ENCODE measurements at regions not wholly inside any gene's neighbourhood (a gene's known extent, or its start where the extent isn't known, plus 50 kb on each side); places are given as distances from the start of the nearest gene placed in this dataset.

DNA sequence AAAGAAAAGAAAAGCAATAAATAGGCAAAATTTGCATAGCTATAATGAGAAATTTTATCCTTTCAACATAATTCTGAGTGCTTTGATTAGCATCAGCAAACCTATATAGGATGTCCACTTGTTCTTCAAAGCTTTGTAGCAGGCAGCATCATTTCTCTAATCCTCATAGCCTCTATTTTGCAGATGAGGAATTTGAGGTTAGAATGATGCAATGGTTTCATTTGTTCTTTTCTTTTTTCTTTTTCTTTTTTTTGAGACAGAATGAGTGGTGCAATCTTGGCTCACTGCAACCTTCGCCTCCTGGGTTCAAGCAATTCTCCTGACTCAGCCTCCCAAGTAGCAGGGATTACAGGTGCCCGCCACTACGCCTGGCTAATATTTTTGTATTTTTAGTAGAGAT lies 594.4 kb downstream of the TOX3 start:
- DNase-seq: no peak

GRCh38 chr16:51951668-51952298 lies 595.2 kb downstream of the TOX3 start:
- DNase-seq: no peak

DNA sequence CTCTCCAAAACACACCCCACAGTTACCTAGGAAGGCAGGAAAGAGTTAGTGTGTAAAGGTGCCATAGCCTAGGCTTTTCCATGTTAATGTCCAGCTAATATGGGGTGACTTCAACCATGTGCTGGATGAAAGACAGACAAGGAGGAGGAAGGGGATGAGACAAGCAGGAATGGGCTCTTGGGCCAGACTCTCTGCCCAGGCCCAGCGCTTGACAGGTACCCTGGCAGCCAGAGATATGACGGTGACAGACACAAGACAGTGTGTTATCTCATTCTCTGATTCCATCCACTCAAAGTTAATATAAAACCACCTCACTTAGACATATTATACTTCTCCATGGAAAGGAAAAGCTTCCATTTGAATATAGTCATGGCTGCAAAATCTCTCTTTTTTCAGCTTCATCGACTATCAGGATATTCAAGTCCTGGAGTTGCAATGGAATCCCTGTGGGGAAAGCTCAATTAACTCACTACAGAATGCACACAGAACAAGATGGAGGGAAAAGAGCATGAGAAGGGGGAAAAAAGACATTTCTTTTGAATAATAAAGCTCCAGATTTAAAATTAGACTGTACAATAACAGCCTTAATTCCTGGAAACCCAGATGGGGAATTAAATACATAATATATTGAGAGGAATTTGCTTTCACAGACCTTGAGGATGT lies 596.7 kb downstream of the TOX3 start:
- DNase-seq: no peak

- DNase-seq: no peak
Observed at GRCh38 chr16:51949282-51949681, 597.7 kb downstream of the TOX3 start.

DNA sequence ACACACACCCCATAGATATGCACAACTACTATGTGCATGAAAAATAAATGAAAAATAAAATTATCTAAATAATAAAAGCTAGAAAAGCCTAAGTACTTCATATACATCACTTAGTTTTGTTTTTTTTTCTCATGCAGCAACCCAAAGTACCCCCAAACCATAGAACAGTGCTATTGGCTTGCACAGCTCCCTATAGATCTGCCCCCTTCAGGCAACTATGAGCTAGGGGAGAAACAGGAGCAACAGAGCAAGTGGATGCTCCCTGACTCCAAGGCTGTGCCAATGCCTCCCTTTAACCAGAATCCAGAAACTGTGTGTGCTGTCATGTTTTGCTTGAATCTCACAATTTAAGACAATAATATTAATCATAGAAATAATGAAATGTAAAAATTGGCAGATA lies 605.5 kb downstream of the TOX3 start:
- DNase-seq: no peak

DNA sequence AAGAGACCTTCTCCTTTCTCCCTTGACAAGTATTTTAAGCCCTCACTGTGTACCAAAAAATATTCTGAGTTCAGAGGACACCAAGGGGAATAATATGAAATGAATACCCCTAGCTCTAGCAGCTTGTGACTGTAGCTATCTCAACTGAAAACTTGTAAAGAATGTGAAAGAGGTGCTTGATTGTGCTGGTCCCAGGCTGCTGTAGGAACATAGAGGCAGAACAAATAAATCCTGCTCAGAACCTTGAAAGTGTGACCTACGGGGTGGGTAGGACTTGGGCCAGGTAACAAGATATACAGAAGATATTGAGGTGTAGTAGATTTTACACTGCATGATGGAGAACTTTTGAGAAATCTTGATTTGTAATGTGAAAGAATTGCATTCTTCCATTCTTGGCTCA lies 606.8 kb downstream of the TOX3 start:
- DNase-seq: no peak

DNA sequence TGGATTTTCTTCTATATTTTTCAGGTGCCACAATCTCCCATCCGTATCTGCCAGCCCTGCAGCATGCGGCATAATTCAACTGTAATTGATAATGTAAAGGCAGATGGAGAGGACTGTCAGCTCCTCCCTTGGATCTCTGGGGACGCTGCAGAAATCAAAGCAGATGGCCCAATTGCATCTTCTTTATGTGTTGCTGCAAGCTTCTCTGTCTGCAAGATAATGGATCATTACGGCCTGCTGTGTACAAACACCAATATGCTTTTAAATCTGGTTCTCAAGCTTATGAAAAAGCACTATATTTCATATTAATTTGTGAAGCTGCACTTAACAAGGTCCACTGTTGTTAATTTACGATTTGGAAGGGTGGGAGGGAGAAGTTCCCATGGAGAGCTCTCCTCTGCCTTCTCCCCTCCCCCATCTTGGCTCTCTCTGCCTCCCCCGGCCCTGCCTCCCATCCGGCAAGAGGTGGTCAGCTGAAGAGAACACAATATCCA lies 607.5 kb downstream of the TOX3 start:
- DNase-seq: no peak

DNA sequence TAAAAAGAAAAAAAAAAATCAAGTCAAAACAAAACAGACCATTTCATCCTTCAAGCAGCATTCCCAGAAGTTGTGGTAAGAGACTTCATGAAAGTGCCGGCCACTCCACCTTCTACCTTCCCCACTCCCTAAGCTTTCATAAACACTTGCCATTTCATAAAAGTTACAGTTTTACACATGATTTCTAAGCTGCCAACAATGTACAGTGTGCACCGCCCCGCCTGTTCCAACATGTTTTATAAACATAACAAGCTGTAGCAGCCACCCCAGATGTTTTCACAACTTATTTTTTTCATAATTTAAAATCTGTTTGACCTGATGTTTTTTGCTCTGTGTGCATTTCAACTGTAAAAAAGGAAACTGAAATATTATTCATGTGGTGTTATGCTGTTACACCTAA lies 608.1 kb downstream of the TOX3 start:
- DNase-seq: no peak

DNA sequence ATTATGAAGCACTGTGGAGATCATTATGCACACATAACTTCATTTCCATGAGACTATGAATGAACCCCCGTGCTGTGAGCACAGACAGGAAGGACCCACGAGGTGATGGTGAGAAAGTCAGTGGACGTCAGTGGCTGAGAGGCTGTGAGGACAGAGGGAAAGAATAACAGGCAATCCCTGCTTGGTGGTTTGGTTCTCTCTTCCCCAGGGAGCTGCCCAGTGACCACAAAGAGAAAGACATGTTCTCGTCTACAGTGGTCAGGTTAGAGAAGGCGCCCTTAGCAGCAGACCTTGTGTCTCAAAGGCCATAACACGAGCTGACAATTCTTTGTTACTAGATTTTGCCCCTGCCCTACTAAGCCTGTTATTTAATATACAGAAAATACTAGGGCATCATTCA lies 609.2 kb downstream of the TOX3 start:
- DNase-seq: no peak

GRCh38 chr16:51936846-51937245 lies 610.1 kb downstream of the TOX3 start:
- DNase-seq: no peak

GRCh38 chr16:51932317-51932716 lies 614.6 kb downstream of the TOX3 start:
- no peak for DNase-seq

GRCh38 chr16:51931653-51932052 lies 615.3 kb downstream of the TOX3 start:
- no peak for DNase-seq

GRCh38 chr16:51924744-51925143 lies 622.2 kb downstream of the TOX3 start:
- DNase-seq: no peak

DNA sequence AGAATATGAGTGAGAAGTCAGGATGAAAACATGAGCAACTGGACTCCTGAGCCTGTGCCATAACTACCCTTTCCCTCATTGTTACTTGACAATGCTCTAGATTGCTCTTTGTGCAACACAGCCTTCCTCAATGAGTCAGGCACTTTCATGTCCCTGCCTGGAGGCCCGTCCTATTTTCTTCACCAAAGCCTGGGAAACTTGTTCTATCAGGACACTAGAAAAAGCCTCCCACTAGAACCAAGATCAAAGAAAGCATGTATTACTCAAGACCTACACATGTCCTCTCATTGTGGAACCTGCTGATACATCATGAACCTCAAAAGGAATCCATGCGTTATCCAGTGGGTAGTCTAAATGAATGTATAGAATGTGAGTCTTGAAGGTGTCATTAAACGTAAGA lies 624.5 kb downstream of the TOX3 start:
- DNase-seq: no peak

DNA sequence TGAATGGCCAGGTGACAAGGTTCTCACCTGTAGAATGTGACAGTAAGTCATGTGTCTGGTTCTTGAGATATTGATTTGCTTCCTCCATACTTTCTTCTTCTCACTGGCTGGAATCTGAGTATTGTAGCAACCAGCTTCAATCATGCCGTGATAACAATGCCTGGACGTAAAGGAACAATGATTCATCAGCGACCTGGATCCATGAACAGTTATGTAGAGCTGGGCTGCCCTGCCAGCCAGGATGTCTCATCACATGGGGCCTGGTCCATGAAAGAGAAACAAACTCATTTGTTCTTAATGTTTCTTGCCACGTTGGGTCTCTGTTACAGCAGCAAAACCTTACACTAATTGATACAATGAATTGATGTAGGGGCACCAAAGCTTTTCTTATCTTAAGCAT lies 627.2 kb downstream of the TOX3 start:
- no peak for DNase-seq

GRCh38 chr16:51916814-51917213 lies 630.1 kb downstream of the TOX3 start:
- no peak for DNase-seq

GRCh38 chr16:51916231-51916630 lies 630.7 kb downstream of the TOX3 start:
- no peak for DNase-seq

DNA sequence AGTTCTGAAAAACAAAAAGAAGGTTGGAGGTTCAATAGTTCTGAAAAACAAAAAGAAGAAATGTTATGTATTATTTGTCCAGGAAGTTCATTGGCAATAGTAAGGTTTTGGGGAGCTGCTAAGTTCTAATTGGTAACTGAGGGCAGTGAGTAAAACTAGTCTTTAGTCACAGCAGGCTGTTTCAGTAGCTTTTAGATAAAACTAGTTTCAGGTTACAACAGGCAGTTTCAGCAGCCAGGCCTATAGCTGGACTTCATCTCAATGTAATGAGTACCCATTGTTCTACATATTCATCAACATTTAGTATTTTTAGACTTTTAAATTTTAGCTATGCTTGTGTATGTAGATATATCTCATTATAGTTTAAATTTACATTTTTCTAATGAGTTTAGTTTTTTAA lies 639.3 kb downstream of the TOX3 start:
- no peak for DNase-seq

GRCh38 chr16:51900221-51900780 lies 646.6 kb downstream of the TOX3 start:
- no peak for DNase-seq

- no peak for DNase-seq
Observed at GRCh38 chr16:51898872-51899271, 648.1 kb downstream of the TOX3 start.

DNA sequence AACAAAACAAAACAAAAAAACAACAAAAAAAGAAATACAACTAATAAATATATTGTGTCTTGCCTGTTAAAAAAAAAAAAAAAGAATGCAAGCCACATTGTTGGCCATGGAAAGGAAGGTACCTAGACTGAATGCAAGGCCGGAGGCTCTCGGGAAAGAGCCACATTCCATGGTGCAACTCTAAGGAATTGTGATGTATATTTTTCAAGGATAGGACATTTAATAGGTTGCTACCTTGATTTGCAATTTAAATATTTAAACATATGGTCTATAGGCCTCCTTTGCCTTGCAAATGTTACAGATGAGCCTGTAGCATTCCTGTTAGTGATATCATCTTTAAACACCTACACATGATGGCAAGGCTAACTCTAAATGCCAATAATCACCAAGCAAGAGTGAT lies 650.9 kb downstream of the TOX3 start:
- no peak for DNase-seq

- no peak for DNase-seq
Observed at GRCh38 chr16:51892293-51893007, 654.5 kb downstream of the TOX3 start.

DNA sequence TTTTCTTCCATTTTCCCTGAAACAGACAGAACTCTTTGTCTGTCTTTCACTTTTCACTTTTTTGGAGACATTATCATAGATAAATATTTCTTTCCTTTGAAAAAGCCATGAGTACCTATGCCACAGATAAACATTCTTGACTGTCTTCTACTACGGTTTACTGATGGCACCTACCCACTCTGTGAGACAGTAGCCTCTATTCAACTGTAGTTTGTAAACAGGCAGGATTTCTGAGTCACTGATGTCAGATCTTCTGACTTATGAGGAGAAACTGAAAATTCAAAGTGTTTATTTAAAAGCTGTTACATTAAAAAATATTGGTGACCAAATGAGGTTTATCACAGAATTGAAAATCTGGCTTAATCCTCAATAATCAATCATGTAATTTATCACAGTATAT lies 658.4 kb downstream of the TOX3 start:
- no peak for DNase-seq

GRCh38 chr16:51888016-51888415 lies 658.9 kb downstream of the TOX3 start:
- no peak for DNase-seq
